ENCODE measurements at regions not wholly inside any gene's neighbourhood (a gene's known extent, or its start where the extent isn't known, plus 50 kb on each side); places are given as distances from the start of the nearest gene placed in this dataset.

DNA sequence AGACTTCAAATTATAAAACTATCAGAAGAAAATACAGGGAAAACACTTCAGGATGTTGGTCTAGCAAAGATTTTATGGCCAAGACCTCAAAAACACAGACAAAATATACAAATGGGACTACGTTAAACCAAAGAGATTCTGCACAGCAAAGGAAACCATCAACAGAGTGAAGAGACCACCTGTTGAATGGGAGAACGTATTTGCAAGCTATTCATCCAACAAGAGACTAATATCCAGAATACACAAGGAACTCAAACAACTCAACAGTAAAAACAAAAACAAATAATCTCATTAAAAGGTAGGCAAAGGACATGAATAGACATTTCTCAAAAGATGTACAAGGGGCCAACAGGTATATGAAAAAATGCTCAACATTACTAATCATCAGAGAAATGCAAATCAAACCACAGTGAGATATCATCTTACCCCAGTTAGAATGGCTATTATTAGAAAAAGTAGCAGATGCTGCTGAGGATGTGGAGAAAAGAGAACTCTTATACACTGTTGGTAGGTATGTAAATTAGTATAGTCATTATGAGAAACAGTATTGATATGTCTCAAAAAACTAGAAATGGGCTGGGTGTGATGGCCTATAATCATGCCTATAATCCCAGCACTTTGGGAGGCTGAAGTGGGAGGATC lies 112.6 kb downstream of the LRIG2 start:
- TF ChIP-seq, protein P1, sequence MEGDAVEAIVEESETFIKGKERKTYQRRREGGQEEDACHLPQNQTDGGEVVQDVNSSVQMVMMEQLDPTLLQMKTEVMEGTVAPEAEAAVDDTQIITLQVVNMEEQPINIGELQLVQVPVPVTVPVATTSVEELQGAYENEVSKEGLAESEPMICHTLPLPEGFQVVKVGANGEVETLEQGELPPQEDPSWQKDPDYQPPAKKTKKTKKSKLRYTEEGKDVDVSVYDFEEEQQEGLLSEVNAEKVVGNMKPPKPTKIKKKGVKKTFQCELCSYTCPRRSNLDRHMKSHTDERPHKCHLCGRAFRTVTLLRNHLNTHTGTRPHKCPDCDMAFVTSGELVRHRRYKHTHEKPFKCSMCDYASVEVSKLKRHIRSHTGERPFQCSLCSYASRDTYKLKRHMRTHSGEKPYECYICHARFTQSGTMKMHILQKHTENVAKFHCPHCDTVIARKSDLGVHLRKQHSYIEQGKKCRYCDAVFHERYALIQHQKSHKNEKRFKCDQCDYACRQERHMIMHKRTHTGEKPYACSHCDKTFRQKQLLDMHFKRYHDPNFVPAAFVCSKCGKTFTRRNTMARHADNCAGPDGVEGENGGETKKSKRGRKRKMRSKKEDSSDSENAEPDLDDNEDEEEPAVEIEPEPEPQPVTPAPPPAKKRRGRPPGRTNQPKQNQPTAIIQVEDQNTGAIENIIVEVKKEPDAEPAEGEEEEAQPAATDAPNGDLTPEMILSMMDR (conservative IDR thresholded peaks at IDR 0.05; ENCODE audit: low read length): no peak
- no peak overlapping the region for H3K4me3 ChIP-seq (ENCODE audit: low read length)
- no peak for DNase-seq (ENCODE audit: low read depth)

DNA sequence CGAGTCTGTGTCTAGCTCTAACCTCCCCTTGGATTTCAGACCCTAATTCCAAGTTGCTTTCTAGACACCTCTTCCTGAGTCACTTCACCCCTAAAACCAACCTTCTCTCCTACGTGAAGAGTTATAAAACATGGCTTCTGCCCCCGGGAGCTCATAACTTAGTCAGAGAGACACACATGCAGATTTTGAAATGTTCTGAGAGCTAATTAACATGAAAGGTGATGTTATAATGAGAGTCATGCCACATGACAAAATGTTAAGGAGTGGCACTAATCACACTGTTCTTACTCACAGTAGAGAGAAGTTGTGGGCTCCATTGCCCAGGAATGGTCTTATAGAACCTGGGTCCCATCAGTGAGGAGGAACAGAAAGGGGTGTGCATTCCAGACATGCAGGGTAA lies 117.1 kb downstream of the LRIG2 start:
- no peak for DNase-seq (ENCODE audit: low read depth)
- no peak overlapping the region for H3K4me3 ChIP-seq (ENCODE audit: low read length)
- TF ChIP-seq, protein P1 (conservative IDR thresholded peaks at IDR 0.05; ENCODE audit: low read length): no peak

- DNase-seq (ENCODE audit: low read depth): no peak
- no peak overlapping the region for H3K4me3 ChIP-seq (ENCODE audit: low read length)
- TF ChIP-seq, protein P1 (conservative IDR thresholded peaks at IDR 0.05; ENCODE audit: low read length): no peak
Observed at GRCh38 chr1:113190930-113191329, 117.9 kb downstream of the LRIG2 start.

GRCh38 chr1:113191579-113192076 lies 118.6 kb downstream of the LRIG2 start:
- DNase-seq (ENCODE audit: low read depth): no peak
- TF ChIP-seq, protein P1 (conservative IDR thresholded peaks at IDR 0.05; ENCODE audit: low read length): no peak
- H3K4me3 ChIP-seq (ENCODE audit: low read length): no peak overlapping the region

- H3K4me3 ChIP-seq (ENCODE audit: low read length): no peak overlapping the region
- DNase-seq (ENCODE audit: low read depth): no peak
- TF ChIP-seq, protein P1 (conservative IDR thresholded peaks at IDR 0.05; ENCODE audit: low read length): no peak
Observed at GRCh38 chr1:113192242-113192641, 119.2 kb downstream of the LRIG2 start.

- TF ChIP-seq, protein P1 (conservative IDR thresholded peaks at IDR 0.05; ENCODE audit: low read length): no peak
- no peak overlapping the region for H3K4me3 ChIP-seq (ENCODE audit: low read length)
- no peak for DNase-seq (ENCODE audit: low read depth)
Observed at GRCh38 chr1:113192980-113193379, 120.0 kb downstream of the LRIG2 start.

All from AG10803 (cell line).